NCI-H2171 treated with DMSO at 0.1 percent for 48 hours (cell line): ENCODE measurements at regions not wholly inside any gene's neighbourhood (a gene's known extent, or its start where the extent isn't known, plus 50 kb on each side); places are given as distances from the start of the nearest gene placed in this dataset.

ENCODE experiments used
- DNase-seq: peaks from one replicate; lab custom pipeline; 2025; lab: John Stamatoyannopoulos, UW

DNA sequence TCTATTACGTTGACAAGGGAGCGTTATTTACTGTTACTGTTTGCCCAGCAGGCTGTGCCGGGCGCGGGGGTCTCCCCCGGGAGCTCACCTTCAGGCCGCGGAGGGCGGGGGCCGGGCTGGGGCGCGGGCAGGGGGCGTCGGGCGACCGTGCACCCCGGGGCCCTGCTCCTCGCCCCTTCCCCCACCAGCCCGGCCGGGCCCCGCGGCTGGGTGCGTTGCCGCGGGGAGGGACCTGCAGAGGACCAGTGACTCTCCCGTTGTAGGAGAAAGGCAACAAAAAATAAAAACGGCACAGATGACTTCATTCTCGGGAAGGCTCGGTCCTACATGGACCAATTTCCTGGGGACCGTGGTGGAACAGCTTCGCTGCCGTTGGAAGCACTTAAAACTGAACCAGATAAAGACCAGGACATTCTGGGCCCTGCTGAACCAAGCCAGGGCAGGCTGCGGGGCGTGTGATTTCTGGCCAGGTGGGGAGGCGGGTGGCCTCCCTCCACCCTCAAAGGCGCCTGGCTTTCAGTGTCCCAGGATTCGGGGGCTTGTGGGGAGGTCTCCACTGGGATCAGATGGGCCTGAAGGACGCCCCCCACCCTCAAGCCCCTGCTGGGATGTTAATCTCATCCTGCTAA, 57.4 kb downstream of the IGLL1 start:
- peak; percentile 64 for DNase-seq

GRCh38 chr22:23521441-23522113, 58.5 kb downstream of the IGLL1 start:
- peak; percentile 91 for DNase-seq

GRCh38 chr22:23520863-23521440, 59.1 kb downstream of the IGLL1 start:
- DNase-seq, result peak; percentile 55

DNA sequence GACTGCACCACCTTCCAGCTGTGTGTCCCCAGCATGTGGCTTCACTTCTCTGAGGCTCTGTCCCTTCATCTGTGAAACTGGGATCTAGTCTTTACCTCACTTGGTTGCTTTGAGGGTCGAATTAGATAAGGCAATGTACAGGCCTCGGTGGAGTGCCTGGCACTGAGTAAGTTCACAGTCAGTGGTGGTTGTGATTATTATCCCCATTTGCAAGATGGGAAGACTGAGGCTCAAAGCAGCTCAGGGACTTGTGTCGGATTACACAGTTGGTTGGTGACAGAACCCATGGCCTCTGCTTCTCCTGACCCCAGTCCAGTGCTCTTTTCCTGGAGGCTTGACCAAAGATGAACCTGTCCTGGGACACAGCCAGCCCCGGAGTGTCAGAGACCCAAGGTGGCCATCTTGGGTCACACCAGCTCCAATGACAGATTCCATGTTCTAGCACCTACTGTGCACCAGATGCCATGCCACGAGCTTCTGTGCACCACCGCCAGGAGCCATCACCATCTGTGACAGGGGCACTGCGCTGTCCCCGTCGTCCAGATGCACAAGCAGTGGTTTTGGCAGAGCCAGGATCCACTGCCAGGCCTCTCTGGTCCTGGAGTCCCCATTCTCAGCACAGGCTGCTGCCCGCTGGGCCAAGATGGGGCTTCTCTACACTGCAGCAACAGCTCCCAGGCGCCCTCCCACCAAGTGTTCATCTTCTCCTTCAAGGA, 60.5 kb downstream of the IGLL1 start:
- no peak for DNase-seq

- DNase-seq, result no peak
Observed at GRCh38 chr22:23518376-23519187, 61.5 kb downstream of the IGLL1 start.

GRCh38 chr22:23517804-23518375, 62.2 kb downstream of the IGLL1 start:
- no peak for DNase-seq

GRCh38 chr22:23516304-23516703, 63.8 kb downstream of the IGLL1 start:
- DNase-seq, result no peak

- DNase-seq, result peak; percentile 24
Observed at GRCh38 chr22:23514322-23515038, 65.6 kb downstream of the IGLL1 start.

DNA sequence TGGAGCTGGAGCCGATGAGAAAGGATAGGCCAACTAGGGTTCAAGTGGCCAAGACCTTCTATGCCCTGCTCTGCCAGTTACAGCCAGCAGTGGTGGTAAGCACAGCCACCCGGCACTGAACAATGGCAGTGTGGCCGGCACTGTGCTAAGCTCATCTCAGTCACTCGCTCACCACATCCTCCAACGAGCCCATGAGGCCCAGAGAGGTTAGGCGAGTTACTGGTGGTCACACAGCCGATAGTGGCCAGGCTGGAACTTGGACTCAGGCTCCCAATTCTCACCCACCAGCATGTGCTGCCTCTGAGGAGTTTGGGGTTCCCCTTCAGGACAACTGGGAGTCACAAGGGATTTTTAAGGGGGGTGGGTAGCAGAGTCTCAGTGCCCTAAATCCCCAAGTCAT, 66.4 kb downstream of the IGLL1 start:
- no peak for DNase-seq

DNA sequence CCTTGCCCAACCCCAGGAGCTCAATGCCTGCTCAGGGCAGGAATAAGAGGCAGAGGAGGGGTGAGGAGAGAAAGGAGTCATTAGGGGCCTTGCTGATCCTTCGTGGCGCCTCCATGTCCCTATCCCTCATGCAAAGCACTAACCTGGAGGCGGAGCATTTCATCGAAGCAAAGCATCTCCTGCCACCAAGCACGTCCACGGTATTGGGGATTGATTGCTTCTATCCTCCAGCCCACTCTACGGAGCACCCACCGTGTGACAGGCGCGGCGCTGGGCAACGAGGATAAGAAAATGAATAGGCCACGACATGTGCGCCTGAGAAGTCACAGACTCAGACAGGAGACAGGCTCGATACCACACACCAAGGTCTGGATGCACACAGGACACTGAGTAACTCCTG, 67.0 kb downstream of the IGLL1 start:
- no peak for DNase-seq

DNA sequence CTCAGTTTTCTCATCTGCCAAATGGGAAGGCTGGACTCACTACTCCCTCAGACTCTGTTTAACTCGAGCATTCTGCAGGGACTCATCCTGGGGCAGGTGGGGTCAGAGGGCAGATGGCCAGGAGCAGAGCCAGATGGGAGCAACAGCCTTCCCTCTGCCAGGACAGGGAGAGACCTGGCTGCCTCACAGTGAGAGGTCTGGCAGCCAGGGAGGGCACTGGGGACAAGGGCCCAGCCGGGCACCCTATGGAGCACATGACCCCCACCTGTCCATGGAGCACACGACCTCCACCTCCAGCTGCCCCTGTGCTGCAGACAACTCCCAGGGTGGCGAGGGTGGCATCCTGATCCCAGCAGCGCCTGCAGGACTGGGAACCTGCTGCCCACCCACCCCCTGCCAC, 67.4 kb downstream of the IGLL1 start:
- no peak for DNase-seq

GRCh38 chr22:23512348-23512705, 67.8 kb downstream of the IGLL1 start:
- DNase-seq, result no peak

- no peak for DNase-seq
Observed at GRCh38 chr22:23511627-23512347, 68.3 kb downstream of the IGLL1 start.

- no peak for DNase-seq
Observed at GRCh38 chr22:23509571-23510302, 70.4 kb downstream of the IGLL1 start.

DNA sequence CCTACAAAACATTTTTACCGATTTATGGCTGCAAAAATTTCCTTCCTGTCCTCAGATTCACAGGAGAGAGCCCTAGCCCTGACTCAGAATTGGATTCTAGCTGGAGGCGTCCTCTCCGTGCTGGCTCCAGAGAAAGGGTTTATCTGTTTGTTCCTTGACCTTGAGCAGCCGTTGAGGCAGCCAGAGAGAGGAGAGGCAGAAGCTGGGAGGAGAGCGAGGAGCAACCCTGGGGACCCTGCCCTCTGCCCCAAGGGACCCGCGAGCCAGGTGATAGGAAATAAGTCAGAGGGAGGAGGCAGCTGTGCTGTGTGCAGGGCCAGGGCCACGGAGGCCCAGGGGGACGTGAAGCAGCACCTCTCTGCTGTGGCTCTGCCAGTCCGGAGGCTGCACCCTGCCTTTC, 75.6 kb downstream of the IGLL1 start:
- peak; percentile 48 for DNase-seq

- DNase-seq, result no peak
Observed at GRCh38 chr22:23503736-23504440, 76.2 kb downstream of the IGLL1 start.

DNA sequence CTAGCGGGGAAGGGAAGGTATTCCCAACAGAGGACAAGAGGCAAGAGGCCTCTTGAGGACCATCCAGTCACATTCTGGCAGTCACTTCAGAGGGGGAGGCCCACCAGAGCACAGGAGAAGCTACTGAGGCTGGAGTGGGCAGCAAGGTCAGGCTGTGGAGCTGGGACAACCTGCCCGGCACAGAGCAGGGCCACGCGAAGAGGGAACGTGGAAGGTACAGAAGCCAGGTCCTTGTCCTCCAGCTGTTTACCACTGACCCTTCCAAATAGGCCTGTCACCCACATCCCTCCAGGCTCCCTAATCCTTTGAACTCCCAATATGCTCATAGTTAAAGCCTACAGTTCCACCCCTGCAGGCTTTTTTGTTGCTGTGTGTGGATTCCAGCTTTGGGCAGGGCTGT, 76.9 kb downstream of the IGLL1 start:
- DNase-seq, result no peak

DNA sequence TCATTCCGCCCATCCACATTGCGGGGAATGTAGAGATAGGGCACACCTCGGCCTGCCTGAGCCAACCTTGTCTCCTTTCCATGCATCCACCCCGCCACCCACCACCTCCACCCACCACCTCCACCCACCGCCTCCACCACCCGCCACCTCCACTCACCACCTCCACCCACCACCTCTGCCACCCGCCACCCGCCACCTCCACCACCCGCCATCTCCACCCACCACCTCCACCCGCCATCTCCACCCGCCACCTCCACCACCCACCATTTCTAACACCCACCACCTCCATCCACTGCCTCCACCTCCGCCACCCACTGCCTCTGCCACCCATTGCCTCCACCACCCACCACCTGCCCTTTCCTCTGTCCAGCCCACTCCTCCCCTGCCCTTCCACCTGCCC, 78.4 kb downstream of the IGLL1 start:
- no peak for DNase-seq

GRCh38 chr22:23501261-23501619, 78.8 kb downstream of the IGLL1 start:
- DNase-seq, result peak; percentile 68
